Superior temporal gyrus (tissue), 1 donor: ENCODE measurements at regions not wholly inside any gene's neighbourhood (a gene's known extent, or its start where the extent isn't known, plus 50 kb on each side); places are given as distances from the start of the nearest gene placed in this dataset.

Experiments used
- DNase-seq: peaks from one replicate; pipeline ENCODE4 v3.0.0-alpha.2; 2016; ENCODE audit errors: extremely low spot score

- no peak for DNase-seq
Observed at GRCh38 chr2:240297256-240298116, 138.0 kb upstream of the GPC1 start.

- DNase-seq, result no peak
Observed at GRCh38 chr2:240298117-240298790, 137.2 kb upstream of the GPC1 start.

- DNase-seq, result no peak
Observed at GRCh38 chr2:240298803-240299709, 136.4 kb upstream of the GPC1 start.

GRCh38 chr2:240299710-240300068 lies 135.8 kb upstream of the GPC1 start:
- no peak for DNase-seq

- DNase-seq, result no peak
Observed at GRCh38 chr2:240300261-240300821, 135.1 kb upstream of the GPC1 start.

- DNase-seq, result no peak
Observed at GRCh38 chr2:240300840-240301239, 134.6 kb upstream of the GPC1 start.

GRCh38 chr2:240301256-240301795 lies 134.1 kb upstream of the GPC1 start:
- no peak for DNase-seq

- no peak for DNase-seq
Observed at GRCh38 chr2:240302041-240302440, 133.4 kb upstream of the GPC1 start.

- DNase-seq, result no peak
Observed at GRCh38 chr2:240302933-240303595, 132.4 kb upstream of the GPC1 start.

GRCh38 chr2:240303896-240304745 lies 131.3 kb upstream of the GPC1 start:
- DNase-seq, result no peak

- no peak for DNase-seq
Observed at GRCh38 chr2:240304746-240305161, 130.7 kb upstream of the GPC1 start.

GRCh38 chr2:240305369-240305962 lies 130.0 kb upstream of the GPC1 start:
- no peak for DNase-seq

- no peak for DNase-seq
Observed at GRCh38 chr2:240306185-240306584, 129.3 kb upstream of the GPC1 start.

- no peak for DNase-seq
Observed at GRCh38 chr2:240308111-240308651, 127.3 kb upstream of the GPC1 start.

GRCh38 chr2:240309214-240309613 lies 126.2 kb upstream of the GPC1 start:
- no peak for DNase-seq

GRCh38 chr2:240310201-240310600 lies 125.3 kb upstream of the GPC1 start:
- no peak for DNase-seq

- DNase-seq, result no peak
Observed at GRCh38 chr2:240310645-240311044, 124.8 kb upstream of the GPC1 start.

GRCh38 chr2:240311821-240312220 lies 123.6 kb upstream of the GPC1 start:
- DNase-seq, result no peak

GRCh38 chr2:240319221-240319854 lies 116.1 kb upstream of the GPC1 start:
- DNase-seq, result no peak
